GM18526 (cell line): ENCODE measurements at regions not wholly inside any gene's neighbourhood (a gene's known extent, or its start where the extent isn't known, plus 50 kb on each side); places are given as distances from the start of the nearest gene placed in this dataset.

Source experiments
- POLR2A ChIP-seq: IDR thresholded peaks from 3 replicates; pipeline ENCODE4 v1.6.1; 2011; ENCODE audit not compliant: insufficient read length; ENCODE audit errors: extremely low read depth

GRCh38 chr13:44255771-44256364 is 117.8 kb upstream of the SERP2 start:
- no peak for TF ChIP-seq POLR2A

- no peak for TF ChIP-seq POLR2A
Measured at GRCh38 chr13:44257796-44258195, 115.8 kb upstream of the SERP2 start.

DNA sequence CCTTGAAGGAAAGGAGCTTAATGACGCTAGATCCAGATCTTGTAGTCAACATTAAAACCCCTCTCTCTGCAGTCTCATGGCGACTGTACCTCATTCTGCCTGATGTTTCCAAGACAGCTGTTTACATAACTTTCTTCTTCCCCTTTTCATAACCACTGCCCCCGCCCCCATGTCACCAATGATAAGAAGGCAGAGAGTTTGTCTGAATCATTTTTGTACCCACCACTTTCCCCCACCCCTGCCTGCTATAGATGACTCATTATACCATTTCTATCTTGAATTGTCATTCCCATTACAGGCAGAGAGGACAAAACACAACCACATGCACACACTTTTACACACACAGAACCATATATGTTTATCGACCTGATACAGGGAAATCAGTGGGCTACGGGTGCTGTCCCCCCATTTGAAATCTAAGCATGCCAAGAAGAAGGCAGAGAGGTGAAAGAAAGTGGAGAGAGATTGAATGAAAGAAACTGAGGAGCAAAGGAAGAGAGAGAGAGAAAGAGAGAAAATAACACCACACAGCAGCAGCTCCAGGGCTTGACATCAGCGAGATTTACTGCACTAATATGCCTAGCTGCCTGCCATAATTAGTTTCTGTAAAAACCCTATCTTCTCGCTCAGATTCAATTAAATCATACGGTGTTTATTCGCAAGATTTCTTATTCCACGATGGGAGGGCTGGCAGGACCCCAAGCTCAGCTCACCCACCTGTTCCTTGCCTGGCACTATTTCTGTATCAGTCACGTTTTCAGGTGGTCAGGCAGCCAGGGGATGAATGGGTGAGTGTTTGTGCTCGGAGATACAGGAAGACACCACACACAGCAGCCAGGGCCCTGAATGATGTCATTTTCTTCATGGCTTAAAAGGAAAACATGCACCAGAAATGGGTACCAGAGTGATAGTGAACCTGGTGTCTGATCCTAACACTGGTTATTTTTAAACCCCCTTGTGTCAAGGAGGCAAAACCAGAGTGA is 114.3 kb upstream of the SERP2 start:
- TF ChIP-seq POLR2A = no peak

- no peak for TF ChIP-seq POLR2A
Measured at GRCh38 chr13:44260336-44260735, 113.3 kb upstream of the SERP2 start.

DNA sequence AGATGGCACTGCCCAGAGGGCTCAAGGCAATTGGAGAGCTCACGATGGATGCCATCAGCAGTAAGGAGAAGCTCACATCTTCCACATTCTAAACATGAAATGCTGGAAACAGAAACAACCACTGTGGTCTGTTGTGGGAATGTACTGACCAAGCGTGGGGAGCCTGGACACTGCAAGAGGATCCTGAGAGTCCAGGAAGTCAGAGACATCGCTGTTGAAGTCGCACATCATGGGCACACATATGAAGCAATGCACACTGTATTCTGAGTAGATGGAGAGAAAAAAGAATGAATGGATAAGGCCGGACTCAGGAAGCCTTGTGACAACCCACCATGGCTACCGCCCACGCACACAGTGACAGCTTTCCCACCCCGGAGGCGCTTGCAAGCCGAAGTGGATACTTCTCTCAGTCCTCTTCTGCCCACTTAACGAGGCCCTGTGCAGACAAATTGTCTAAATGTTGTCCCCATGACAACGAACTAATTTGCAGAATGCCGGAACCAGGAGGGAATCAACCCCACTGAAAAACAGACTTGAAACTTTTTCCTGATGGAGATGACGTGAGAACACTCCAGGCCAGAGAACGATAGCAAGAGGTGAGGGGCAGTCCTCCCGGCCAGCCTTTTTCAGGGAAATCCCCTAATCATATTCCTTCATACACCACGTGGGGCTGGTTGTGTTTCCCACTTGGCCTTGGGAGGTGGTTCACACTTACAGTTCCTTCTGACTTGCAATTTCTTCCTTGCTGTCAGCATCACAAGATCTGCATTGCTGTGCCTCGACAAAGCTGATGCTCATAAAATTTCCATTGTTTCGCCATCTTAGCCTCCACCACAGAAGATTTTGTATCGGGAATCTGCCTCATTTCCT is 109.6 kb upstream of the SERP2 start:
- no peak for TF ChIP-seq POLR2A

DNA sequence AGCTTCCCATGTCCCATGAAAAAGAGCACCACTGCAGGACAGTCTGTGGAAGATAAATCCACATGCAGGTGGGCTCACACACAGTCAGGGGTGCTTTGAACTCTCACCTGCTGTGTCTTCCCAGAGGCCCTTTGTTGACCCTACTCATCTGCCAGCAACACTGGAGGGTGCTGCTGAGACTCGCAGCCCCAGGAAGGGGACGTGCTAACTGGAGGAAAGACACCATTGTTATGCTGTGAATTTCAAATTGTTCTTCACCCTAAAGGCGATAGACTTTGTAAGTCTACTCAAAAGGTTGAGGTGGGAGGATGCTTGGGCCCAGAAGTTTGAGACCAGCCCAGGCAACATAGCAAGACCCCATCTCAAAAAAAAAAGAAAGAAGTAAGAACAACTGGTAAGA is 107.3 kb upstream of the SERP2 start:
- no peak for TF ChIP-seq POLR2A

DNA sequence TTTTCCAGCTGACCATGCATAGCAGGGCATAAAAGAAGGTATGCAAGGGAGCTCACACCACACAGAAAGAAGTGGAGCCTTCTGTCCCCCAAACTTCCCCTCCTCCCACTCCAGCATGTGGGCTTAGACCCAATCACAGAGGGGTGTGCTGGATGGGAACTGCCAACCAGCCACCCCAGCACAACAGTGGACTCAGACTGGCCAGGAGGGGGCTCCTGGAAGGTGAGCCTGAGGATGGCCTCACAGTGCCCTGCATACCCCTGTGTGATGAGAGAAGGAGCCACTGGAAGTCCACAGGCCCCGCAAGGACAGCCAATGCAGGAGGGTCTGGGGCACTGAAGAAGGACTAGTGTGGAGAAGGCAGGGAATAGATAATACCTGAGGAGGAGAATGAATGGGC is 106.9 kb upstream of the SERP2 start:
- no peak for TF ChIP-seq POLR2A

DNA sequence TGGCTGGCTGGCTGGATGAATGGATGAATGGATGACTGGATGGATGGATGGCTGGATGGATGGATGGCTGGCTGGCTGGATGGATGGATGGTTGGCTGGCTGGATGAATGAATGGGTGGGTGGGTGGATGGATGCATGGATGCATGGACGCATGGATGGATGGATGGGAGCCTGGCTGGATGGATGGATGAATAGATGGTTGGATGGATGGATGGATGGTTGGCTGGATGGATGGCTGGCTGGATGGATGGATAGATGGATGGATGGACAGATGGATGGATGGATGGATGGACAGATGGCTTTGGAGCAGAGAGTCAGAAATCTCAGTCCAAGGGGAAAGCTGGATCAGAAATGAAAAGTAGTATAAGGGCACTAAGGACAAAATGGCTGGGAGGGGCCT is 106.4 kb upstream of the SERP2 start:
- TF ChIP-seq POLR2A = no peak

DNA sequence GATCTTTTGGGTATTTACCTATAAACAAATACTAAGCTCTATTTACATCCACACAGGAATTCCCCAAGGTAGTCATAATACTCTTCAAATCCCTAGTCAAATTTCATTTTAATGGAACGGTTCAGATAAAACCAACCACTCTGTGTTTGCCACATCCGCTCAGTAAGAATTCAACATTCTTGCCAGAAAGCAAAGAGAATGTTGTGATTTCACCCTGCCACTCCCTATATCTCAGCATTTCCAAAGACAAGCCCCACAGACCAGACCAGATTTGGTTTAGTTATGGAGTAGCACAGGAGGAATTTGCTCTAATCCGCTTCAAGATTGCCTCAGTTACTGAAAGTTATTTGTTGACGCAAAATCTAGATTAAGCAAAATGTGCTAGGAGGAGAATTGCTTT is 105.6 kb upstream of the SERP2 start:
- TF ChIP-seq POLR2A = no peak

- no peak for TF ChIP-seq POLR2A
Measured at GRCh38 chr13:44268980-44269379, 104.6 kb upstream of the SERP2 start.

- no peak for TF ChIP-seq POLR2A
Measured at GRCh38 chr13:44270150-44270549, 103.5 kb upstream of the SERP2 start.

- no peak for TF ChIP-seq POLR2A
Measured at GRCh38 chr13:44271031-44271455, 102.6 kb upstream of the SERP2 start.

GRCh38 chr13:44271473-44271872 is 102.2 kb upstream of the SERP2 start:
- no peak for TF ChIP-seq POLR2A

- TF ChIP-seq POLR2A = no peak
Measured at GRCh38 chr13:44271915-44272341, 101.7 kb upstream of the SERP2 start.

- TF ChIP-seq POLR2A = no peak
Measured at GRCh38 chr13:44272692-44273091, 100.9 kb upstream of the SERP2 start.
